Non-pigmented ciliary epithelial cell (primary cell): ENCODE measurements at regions not wholly inside any gene's neighbourhood (a gene's known extent, or its start where the extent isn't known, plus 50 kb on each side); places are given as distances from the start of the nearest gene placed in this dataset.
"Not testable (repeated sequence)": the region's sequence is repeated elsewhere in the genome, so short reads cannot be mapped to it uniquely, and the experiment has no call there.

ENCODE experiments used
- DNase-seq: peaks from one replicate; pipeline ENCODE4 v3.0.0-alpha.2; 2010; ENCODE audit warnings: low read depth

- no peak for DNase-seq
Measured at GRCh38 chr5:57940236-57940635, 457.6 kb upstream of the ACTBL2 start.

- DNase-seq = no peak
Measured at GRCh38 chr5:57939771-57940170, 457.2 kb upstream of the ACTBL2 start.

GRCh38 chr5:57939335-57939734 lies 456.7 kb upstream of the ACTBL2 start:
- DNase-seq = no peak

- DNase-seq = no peak
Measured at GRCh38 chr5:57938174-57938557, 455.6 kb upstream of the ACTBL2 start.

GRCh38 chr5:57937501-57938173 lies 455.0 kb upstream of the ACTBL2 start:
- no peak for DNase-seq

- DNase-seq = peak; percentile 20
Measured at GRCh38 chr5:57937025-57937424, 454.4 kb upstream of the ACTBL2 start.

GRCh38 chr5:57932761-57933160 lies 450.1 kb upstream of the ACTBL2 start:
- DNase-seq = no peak

GRCh38 chr5:57931807-57932206 lies 449.2 kb upstream of the ACTBL2 start:
- no peak for DNase-seq

- DNase-seq = no peak
Measured at GRCh38 chr5:57931352-57931751, 448.7 kb upstream of the ACTBL2 start.

GRCh38 chr5:57929271-57929670 lies 446.7 kb upstream of the ACTBL2 start:
- DNase-seq = no peak

GRCh38 chr5:57923094-57923493 lies 440.5 kb upstream of the ACTBL2 start:
- not testable (repeated sequence) for DNase-seq

GRCh38 chr5:57917004-57917403 lies 434.4 kb upstream of the ACTBL2 start:
- DNase-seq = no peak

- DNase-seq = no peak
Measured at GRCh38 chr5:57915536-57915935, 432.9 kb upstream of the ACTBL2 start.

GRCh38 chr5:57911438-57911837 lies 428.8 kb upstream of the ACTBL2 start:
- no peak for DNase-seq

- DNase-seq = no peak
Measured at GRCh38 chr5:57906671-57907070, 424.1 kb upstream of the ACTBL2 start.

- DNase-seq = no peak
Measured at GRCh38 chr5:57903458-57903857, 420.8 kb upstream of the ACTBL2 start.

GRCh38 chr5:57902095-57902494 lies 419.5 kb upstream of the ACTBL2 start:
- DNase-seq = no peak

- no peak for DNase-seq
Measured at GRCh38 chr5:57900381-57900944, 417.9 kb upstream of the ACTBL2 start.

GRCh38 chr5:57896576-57896975 lies 414.0 kb upstream of the ACTBL2 start:
- no peak for DNase-seq

- DNase-seq = no peak
Measured at GRCh38 chr5:57895766-57896165, 413.2 kb upstream of the ACTBL2 start.

- DNase-seq = no peak
Measured at GRCh38 chr5:57893926-57894325, 411.3 kb upstream of the ACTBL2 start.

GRCh38 chr5:57891443-57891842 lies 408.8 kb upstream of the ACTBL2 start:
- DNase-seq = no peak

- peak; percentile 76 for DNase-seq
Measured at GRCh38 chr5:57889558-57889957, 406.9 kb upstream of the ACTBL2 start.
